ENCODE measurements at regions not wholly inside any gene's neighbourhood (a gene's known extent, or its start where the extent isn't known, plus 50 kb on each side); places are given as distances from the start of the nearest gene placed in this dataset.
"Not testable (repeated sequence)": the region's sequence is repeated elsewhere in the genome, so short reads cannot be mapped to it uniquely, and the experiment has no call there.

DNA sequence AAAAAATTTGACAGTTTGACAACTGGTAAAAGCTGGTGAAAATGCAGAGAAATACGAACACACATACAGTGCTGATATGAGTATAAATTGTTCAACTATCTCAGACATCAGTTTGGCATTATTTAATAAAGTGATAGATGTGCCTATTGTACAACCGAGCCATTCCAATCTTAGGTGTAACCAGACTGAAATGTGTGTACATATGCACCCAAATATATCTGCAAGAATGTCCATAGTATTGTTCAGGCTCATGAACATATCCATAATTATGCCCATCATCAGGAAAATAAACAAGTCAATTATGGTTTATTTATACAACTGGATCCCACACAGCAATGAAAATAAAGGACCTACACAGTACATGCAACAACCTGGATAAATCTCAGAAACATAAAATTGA is 188.9 kb upstream of the DDX53 start:
- DNase-seq = no peak

DNA sequence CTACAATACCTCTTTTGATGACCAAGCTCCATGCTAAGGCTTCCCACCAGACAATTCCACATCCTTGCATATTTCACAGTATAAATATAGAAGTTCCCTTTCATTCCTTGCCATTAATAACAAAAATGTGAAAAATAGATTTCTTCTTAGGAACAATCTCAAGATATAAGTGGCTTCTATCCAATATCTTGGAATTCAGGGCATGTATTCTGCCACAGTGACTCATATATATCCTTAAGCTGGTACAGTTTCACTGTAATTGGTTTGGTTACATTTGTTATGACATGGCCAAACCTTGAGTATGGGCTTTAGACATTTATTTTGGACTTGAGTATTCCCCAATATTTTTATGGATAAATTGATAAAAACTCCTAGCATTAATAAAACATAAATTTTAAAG is 181.7 kb upstream of the DDX53 start:
- no peak for DNase-seq

DNA sequence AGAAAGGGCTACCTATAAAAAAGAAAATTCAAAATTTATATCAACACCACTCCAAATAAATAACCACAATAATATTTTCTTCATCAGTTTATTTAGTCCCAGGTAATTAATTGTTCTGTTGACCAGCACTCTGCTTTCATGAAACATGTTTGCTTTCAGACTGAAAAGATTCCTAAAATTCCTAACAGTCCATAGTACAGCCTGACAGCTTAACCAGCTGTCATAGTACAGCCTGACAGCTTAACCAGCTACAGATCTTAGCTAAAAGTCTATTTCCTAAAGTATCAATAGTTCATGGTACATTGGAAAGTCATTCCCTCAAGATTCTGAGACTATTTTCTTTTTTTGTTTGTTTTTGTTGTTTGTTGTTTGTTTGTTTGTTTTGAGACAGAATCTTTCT is 144.1 kb upstream of the DDX53 start:
- DNase-seq = no peak

DNA sequence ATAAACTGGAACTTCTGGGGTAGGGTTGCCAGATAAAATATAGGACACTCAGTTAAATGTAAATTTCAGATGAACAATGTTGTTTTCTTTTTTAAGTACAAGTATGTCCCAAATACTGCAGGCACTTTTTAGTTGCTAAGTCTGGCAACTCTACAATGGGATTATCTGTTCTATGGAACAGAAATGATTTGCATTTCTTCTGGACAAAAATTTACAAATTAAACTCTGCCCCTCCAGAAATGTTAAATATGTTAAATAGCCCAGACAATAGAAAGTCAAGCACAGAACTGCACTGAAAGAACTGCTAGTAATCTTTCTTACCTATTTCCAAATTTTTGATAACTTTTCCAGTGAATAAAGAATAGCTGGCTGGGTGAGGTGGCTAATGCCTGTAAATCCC is 140.1 kb upstream of the DDX53 start:
- no peak for DNase-seq

DNA sequence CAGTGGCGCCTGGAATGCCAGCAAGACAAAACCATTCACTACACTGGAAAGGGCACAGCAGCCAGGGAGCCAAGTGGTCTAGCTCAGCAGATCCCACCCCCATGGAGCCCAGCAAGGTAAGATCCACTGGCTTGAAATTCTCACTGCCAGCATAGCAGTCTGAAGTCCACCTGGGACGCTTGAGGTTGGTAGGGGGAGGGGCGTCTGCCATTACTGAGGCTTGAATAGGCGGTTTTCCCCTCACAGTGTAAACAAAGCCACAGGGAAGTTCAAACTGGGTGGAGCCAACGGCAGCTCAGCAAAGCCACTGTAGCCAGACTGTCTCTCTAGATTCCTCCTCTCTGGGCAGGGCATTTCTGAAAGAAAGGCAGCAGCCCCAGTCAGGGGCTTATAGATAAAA is 133.0 kb upstream of the DDX53 start:
- DNase-seq = not testable (repeated sequence)

DNA sequence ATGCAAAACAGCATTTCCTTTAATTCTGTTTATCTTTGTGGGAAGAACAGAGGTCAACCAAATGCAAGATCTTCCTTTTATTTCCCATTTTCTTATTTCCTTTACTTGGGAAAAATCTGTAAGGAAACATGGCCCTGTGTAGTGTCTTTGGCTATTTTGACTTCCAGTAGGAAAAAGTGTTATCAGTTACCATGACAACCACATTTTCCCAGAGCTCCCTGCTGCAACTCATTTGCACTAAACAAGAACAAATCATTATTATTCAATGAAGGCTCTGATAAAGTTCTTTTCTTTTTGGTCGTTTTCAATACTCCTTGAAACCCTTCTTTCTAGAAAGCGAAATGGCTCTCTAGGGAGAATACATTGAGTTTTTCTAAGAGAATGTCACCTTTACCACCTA is 117.2 kb upstream of the DDX53 start:
- DNase-seq = no peak

DNA sequence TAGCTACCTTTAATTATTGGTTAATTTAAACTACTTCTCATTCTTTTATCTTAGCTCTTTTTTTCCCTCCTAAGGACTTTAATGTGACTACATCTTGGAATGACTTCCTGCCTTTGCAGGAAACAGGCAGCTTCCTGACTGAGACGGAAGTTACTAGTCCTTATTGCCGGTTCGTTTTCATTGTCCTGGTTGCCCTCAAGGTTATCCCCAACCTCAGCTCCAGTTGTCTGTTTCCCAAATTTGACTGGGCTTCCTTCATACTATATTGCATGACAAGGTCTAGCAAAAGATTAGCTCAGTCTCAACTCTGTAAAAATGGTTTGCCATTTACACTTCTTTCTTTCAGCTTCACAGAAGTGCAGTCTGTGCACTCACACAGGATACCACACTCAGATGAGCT is 109.9 kb upstream of the DDX53 start:
- no peak for DNase-seq

DNA sequence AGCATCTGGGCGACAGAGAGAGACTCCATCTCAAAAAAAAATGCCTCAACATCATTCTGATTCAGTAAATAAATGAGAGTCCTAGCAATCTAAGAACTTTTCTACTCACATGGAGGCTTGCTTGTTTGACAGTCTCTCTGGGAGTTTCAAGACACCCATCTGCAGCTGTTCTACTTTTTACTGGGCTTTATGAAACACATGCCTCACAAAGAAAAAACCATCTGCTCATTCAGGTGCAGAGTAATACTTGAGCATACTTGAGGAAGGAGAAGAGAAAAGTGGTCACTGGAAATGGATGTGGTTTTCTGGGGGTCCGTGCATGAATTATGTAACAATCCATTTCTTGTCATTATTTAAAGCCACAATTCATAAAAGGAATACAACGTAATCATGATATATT is 87.1 kb upstream of the DDX53 start:
- no peak for DNase-seq

DNA sequence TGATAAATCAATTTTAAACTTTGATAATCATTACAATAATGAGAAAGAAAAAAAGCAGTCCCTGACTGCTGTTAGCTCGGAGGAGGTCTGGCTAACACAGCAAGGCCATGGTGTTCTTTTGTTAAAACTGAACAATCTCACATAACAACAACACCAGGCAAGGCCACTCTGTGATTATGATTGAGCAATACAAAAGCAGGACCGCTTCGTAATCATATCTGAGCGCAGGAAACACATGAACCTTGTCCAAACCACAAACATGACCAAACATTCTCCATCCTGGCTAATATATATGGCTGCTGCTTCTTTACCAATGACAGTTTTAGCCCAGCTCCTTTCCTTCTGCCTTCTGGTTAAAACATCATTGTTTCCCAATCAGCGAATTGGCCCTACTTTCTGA is 76.8 kb upstream of the DDX53 start:
- DNase-seq = no peak

DNA sequence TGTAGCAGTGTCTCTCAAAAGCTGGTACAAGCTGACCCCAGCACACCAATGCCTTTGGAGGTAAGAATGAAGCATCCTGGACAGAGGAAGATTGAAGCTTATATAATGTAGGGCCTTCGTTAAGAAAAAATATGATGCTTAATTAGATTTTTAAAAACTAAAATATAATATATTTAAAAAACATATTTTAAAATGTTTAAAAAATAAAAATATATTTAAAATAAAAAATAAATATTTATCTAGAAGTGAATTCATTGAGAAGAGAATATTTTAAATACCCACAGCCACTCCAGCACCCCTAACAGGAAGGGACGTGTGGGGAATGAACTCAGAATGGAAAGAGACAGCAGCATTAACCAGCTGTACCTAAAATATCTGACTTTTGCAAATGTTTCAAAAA is 65.1 kb upstream of the DDX53 start:
- no peak for DNase-seq

DNA sequence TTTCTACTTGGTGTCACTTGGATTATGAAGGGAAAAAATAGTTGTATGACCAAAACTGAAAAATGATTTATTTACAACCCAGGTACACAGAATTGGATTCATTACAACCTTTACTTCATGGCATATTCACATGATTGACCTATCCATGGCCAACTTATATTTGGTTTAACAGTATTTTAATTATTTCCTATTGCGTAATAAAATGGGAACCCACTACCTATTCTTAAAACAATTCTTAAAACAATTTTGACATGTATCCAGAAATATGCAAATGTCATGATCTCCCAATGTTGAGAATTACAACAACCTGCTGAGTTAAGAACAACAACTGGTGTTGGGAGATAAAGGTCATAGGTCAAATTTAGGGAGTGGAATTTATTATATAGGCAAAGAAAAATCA is 54.8 kb upstream of the DDX53 start:
- DNase-seq = no peak
